ENCODE measurements at regions not wholly inside any gene's neighbourhood (a gene's known extent, or its start where the extent isn't known, plus 50 kb on each side); places are given as distances from the start of the nearest gene placed in this dataset.
A peak's percentile ranks its signal among the peaks of the same experiment; 100 is the strongest.

GRCh38 chr13:106077017-106077416 is 458.4 kb downstream of the EFNB2 start:
- H3K79me2 ChIP-seq (ENCODE audit: control insufficient read depth, insufficient read depth, low read length): no peaks in the 10 kb centered on the region
- H3K27me3 ChIP-seq (ENCODE audit: control insufficient read depth, insufficient read depth, low read length): no peaks in the 10 kb centered on the region
- H2AFZ ChIP-seq (ENCODE audit: low read length): no peak overlapping the region
- H3K9ac ChIP-seq (ENCODE audit: insufficient read depth, low read length): no peak overlapping the region
- no peak for DNase-seq (ENCODE audit: low read depth in 2 of 2)
- no peaks in the 10 kb centered on the region for H4K20me1 ChIP-seq (ENCODE audit: control insufficient read depth, extremely low read depth, insufficient read depth, low read length)
- no peak overlapping the region for H3K4me3 ChIP-seq (replicated peaks in 1 of 4; ENCODE audit: control extremely low read depth in 1 of 4, insufficient read depth in 1 of 4, low read depth in 3 of 4, low read length in 4 of 4)
- H3K27ac ChIP-seq (ENCODE audit: insufficient read depth, low read length): no peak overlapping the region
- TF ChIP-seq CTCF (conservative IDR thresholded peaks at IDR 0.05 in 1 of 2, IDR thresholded peaks at IDR 0.05 in 1 of 2; ENCODE audit: low read depth in 1 of 2, low read length in 2 of 2) (no peak), EZH2 (IDR thresholded peaks at IDR 0.05; ENCODE audit: low read length, missing control alignments) (no peak)
- H3K9me3 ChIP-seq (ENCODE audit: control insufficient read depth, insufficient read depth, low read depth, low read length): no peaks in the 10 kb centered on the region
- no peaks in the 10 kb centered on the region for H3K4me1 ChIP-seq (ENCODE audit: control insufficient read depth, extremely low read depth, insufficient read depth, low read length)
- H3K4me2 ChIP-seq (ENCODE audit: extremely low read depth, insufficient read depth, low read length): no peak overlapping the region
- no peaks in the 10 kb centered on the region for H3K36me3 ChIP-seq (ENCODE audit: control insufficient read depth, insufficient read depth, low read length)

- Histone ChIP-seq H3K4me1 (ENCODE audit: control insufficient read depth, extremely low read depth, insufficient read depth, low read length) (no peaks in the 10 kb centered on the region), H3K9ac (ENCODE audit: insufficient read depth, low read length) (no peak overlapping the region), H3K79me2 (ENCODE audit: control insufficient read depth, insufficient read depth, low read length) (no peaks in the 10 kb centered on the region), H3K4me2 (ENCODE audit: extremely low read depth, insufficient read depth, low read length) (no peak overlapping the region), H4K20me1 (ENCODE audit: control insufficient read depth, extremely low read depth, insufficient read depth, low read length) (no peaks in the 10 kb centered on the region), H3K36me3 (ENCODE audit: control insufficient read depth, insufficient read depth, low read length) (no peaks in the 10 kb centered on the region), H3K4me3 (replicated peaks in 1 of 4; ENCODE audit: control extremely low read depth in 1 of 4, insufficient read depth in 1 of 4, low read depth in 3 of 4, low read length in 4 of 4) (no peak overlapping the region), H3K9me3 (ENCODE audit: control insufficient read depth, insufficient read depth, low read depth, low read length) (no peaks in the 10 kb centered on the region), H2AFZ (ENCODE audit: low read length) (no peak overlapping the region), H3K27ac (ENCODE audit: insufficient read depth, low read length) (no peak overlapping the region), H3K27me3 (ENCODE audit: control insufficient read depth, insufficient read depth, low read length) (no peaks in the 10 kb centered on the region)
- no peak for DNase-seq (ENCODE audit: low read depth in 2 of 2)
- TF ChIP-seq EZH2 (IDR thresholded peaks at IDR 0.05; ENCODE audit: low read length, missing control alignments) (no peak), CTCF (conservative IDR thresholded peaks at IDR 0.05 in 1 of 2, IDR thresholded peaks at IDR 0.05 in 1 of 2; ENCODE audit: low read depth in 1 of 2, low read length in 2 of 2) (no peak)
Measured at GRCh38 chr13:106072014-106072413, 463.4 kb downstream of the EFNB2 start.

DNA sequence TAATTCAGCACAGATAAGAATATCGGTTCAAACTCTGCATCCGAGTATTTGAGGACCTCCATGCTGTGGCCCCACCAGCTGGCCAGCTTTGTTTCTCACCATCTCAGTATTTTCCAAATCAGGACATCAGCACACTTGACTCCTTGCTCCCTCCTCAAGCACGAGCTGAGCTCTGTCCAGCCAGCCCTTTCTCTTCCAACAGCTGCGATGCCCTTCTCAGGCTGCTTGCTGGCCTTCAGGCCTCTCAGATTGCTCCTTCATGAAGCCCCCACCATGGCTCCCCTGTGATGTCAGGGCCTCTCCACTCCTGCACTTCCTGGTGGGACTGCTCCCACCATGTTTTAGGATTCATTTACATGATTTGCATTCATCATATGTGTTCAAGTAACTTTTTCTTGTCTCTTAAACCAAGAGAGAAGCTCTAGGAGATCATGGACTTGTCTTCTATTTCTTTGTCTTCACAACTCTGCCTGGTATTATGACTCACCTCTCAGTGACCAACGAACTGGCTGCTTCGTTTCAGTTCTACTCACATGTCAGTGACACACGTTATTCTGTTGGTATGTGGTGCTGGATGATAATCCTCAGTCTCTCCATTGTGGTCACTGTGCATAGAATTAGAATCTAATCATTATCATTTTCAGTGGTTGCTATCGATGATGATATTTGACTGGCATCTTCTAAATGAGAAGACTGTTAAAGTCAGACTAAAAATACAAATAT is 471.7 kb downstream of the EFNB2 start:
- Histone ChIP-seq H3K36me3 (ENCODE audit: control insufficient read depth, insufficient read depth, low read length) (no peaks in the 10 kb centered on the region), H4K20me1 (ENCODE audit: control insufficient read depth, extremely low read depth, insufficient read depth, low read length) (no peaks in the 10 kb centered on the region), H2AFZ (ENCODE audit: low read length) (no peak overlapping the region), H3K27ac (ENCODE audit: insufficient read depth, low read length) (no peak overlapping the region), H3K4me3 (replicated peaks in 1 of 4; ENCODE audit: control extremely low read depth in 1 of 4, insufficient read depth in 1 of 4, low read depth in 3 of 4, low read length in 4 of 4) (no peak overlapping the region), H3K27me3 (ENCODE audit: control insufficient read depth, insufficient read depth, low read length) (no peaks in the 10 kb centered on the region), H3K79me2 (ENCODE audit: control insufficient read depth, insufficient read depth, low read length) (no peaks in the 10 kb centered on the region), H3K9ac (ENCODE audit: insufficient read depth, low read length) (no peak overlapping the region), H3K4me2 (ENCODE audit: extremely low read depth, insufficient read depth, low read length) (no peak overlapping the region), H3K4me1 (ENCODE audit: control insufficient read depth, extremely low read depth, insufficient read depth, low read length) (no peaks in the 10 kb centered on the region), H3K9me3 (ENCODE audit: control insufficient read depth, insufficient read depth, low read depth, low read length) (no peaks in the 10 kb centered on the region)
- DNase-seq (ENCODE audit: low read depth in 2 of 2): peak; percentile 55 to 93
- TF ChIP-seq CTCF (conservative IDR thresholded peaks at IDR 0.05 in 1 of 2, IDR thresholded peaks at IDR 0.05 in 1 of 2; ENCODE audit: low read depth in 1 of 2, low read length in 2 of 2) (no peak), EZH2 (IDR thresholded peaks at IDR 0.05; ENCODE audit: low read length, missing control alignments) (no peak)
